Ishikawa (cell line): ENCODE measurements at regions not wholly inside any gene's neighbourhood (a gene's known extent, or its start where the extent isn't known, plus 50 kb on each side); places are given as distances from the start of the nearest gene placed in this dataset.

Experiments
- CEBPB ChIP-seq: IDR thresholded peaks from 2 replicates; pipeline ENCODE4 v1.6.1; 2012
- EP300 ChIP-seq: IDR thresholded peaks from 2 replicates; pipeline ENCODE4 v1.6.1; 2012; ENCODE audit warnings: borderline replicate concordance
- RAD21 ChIP-seq: IDR thresholded peaks from 2 replicates; pipeline ENCODE4 v1.6.1; 2012; ENCODE audit warnings: low read depth
- TAF1 ChIP-seq: IDR thresholded peaks from 2 replicates; pipeline ENCODE4 v1.6.1; 2012; ENCODE audit warnings: low read depth, mild to moderate bottlenecking
- YY1 ChIP-seq: IDR thresholded peaks from 2 replicates; pipeline ENCODE4 v1.6.1; 2012; ENCODE audit warnings: low read depth
- ZBTB7A ChIP-seq: IDR thresholded peaks from 2 replicates; pipeline ENCODE4 v1.6.1; 2012; ENCODE audit warnings: low read depth
- TF ChIP-seq, protein P1 (sequence below): IDR thresholded peaks from 2 replicates; pipeline ENCODE4 v1.6.1; 2012
- TF ChIP-seq, protein P2 (sequence below): IDR thresholded peaks from 2 replicates; pipeline ENCODE4 v1.6.1; 2012; ENCODE audit warnings: low read depth, mild to moderate bottlenecking

DNA sequence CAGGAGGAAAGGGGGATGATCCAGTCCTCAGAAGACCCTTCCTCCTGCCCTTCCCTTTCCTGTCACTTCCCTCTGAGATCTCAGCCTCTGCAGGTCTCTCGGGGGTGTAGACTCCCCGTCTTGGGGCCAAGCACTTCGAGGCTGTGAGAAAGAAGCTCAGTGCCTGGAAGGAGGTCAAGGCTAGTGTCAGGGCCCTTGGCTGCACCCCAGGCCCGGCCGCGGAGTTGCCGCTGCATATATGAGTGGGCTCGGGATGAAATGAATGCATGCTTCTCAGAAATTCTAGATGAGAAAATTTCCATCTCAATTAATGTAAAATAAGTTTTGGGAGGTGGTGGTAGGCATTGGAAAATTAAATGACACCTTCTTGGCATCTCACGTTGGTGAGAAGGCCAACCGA lies 1313.7 kb downstream of the BRD1 start:
- TF ChIP-seq EP300 (no peak), RAD21 (no peak), YY1 (no peak), TAF1 (no peak), CEBPB (no peak), ZBTB7A (no peak)
- TF ChIP-seq, protein P1, sequence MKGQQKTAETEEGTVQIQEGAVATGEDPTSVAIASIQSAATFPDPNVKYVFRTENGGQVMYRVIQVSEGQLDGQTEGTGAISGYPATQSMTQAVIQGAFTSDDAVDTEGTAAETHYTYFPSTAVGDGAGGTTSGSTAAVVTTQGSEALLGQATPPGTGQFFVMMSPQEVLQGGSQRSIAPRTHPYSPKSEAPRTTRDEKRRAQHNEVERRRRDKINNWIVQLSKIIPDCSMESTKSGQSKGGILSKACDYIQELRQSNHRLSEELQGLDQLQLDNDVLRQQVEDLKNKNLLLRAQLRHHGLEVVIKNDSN = no peak
- TF ChIP-seq, protein P2, sequence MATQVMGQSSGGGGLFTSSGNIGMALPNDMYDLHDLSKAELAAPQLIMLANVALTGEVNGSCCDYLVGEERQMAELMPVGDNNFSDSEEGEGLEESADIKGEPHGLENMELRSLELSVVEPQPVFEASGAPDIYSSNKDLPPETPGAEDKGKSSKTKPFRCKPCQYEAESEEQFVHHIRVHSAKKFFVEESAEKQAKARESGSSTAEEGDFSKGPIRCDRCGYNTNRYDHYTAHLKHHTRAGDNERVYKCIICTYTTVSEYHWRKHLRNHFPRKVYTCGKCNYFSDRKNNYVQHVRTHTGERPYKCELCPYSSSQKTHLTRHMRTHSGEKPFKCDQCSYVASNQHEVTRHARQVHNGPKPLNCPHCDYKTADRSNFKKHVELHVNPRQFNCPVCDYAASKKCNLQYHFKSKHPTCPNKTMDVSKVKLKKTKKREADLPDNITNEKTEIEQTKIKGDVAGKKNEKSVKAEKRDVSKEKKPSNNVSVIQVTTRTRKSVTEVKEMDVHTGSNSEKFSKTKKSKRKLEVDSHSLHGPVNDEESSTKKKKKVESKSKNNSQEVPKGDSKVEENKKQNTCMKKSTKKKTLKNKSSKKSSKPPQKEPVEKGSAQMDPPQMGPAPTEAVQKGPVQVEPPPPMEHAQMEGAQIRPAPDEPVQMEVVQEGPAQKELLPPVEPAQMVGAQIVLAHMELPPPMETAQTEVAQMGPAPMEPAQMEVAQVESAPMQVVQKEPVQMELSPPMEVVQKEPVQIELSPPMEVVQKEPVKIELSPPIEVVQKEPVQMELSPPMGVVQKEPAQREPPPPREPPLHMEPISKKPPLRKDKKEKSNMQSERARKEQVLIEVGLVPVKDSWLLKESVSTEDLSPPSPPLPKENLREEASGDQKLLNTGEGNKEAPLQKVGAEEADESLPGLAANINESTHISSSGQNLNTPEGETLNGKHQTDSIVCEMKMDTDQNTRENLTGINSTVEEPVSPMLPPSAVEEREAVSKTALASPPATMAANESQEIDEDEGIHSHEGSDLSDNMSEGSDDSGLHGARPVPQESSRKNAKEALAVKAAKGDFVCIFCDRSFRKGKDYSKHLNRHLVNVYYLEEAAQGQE = no peak
